NT2/D1 (cell line): ENCODE measurements at regions not wholly inside any gene's neighbourhood (a gene's known extent, or its start where the extent isn't known, plus 50 kb on each side); places are given as distances from the start of the nearest gene placed in this dataset.

Experiments
- DNase-seq: peaks from one replicate; pipeline ENCODE4 v3.0.0-alpha.2; 2011; ENCODE audit warnings: low read depth, low spot score
- H3K27me3 ChIP-seq: 2 replicates; pipeline ENCODE4 v1.6.0; 2011; ENCODE audit warnings: mild to moderate bottlenecking; ENCODE audit not compliant: insufficient read length, insufficient read depth
- H3K36me3 ChIP-seq: 2 replicates; pipeline ENCODE4 v1.6.1; 2011; ENCODE audit warnings: mild to moderate bottlenecking, low read length, mixed read lengths; ENCODE audit not compliant: insufficient read depth, insufficient read length
- H3K4me1 ChIP-seq: 2 replicates; pipeline ENCODE4 v1.5.1; 2011; ENCODE audit not compliant: insufficient read depth, insufficient read length
- H3K4me3 ChIP-seq: 2 replicates; pipeline ENCODE4 v1.5.1; 2011; ENCODE audit warnings: low read depth; ENCODE audit not compliant: insufficient read length
- H3K9ac ChIP-seq: 2 replicates; pipeline ENCODE4 v1.6.0; 2011; ENCODE audit warnings: low read depth; ENCODE audit not compliant: insufficient read length
- H3K9me3 ChIP-seq: 2 replicates; pipeline ENCODE4 v1.5.1; 2011; ENCODE audit warnings: mild to moderate bottlenecking, low read length; ENCODE audit not compliant: insufficient read depth
- SUZ12 ChIP-seq: IDR thresholded peaks from 2 replicates; pipeline ENCODE4 v1.6.1; 2011; ENCODE audit not compliant: insufficient read length, insufficient read depth; ENCODE audit errors: extremely low read depth
- YY1 ChIP-seq: IDR thresholded peaks from 2 replicates; pipeline ENCODE4 v1.6.1; 2011; ENCODE audit not compliant: insufficient read length, insufficient read depth
- ZNF274 ChIP-seq: IDR thresholded peaks from 2 replicates; pipeline ENCODE4 v1.6.1; 2011; ENCODE audit warnings: mild to moderate bottlenecking, low read depth, low read length

DNA sequence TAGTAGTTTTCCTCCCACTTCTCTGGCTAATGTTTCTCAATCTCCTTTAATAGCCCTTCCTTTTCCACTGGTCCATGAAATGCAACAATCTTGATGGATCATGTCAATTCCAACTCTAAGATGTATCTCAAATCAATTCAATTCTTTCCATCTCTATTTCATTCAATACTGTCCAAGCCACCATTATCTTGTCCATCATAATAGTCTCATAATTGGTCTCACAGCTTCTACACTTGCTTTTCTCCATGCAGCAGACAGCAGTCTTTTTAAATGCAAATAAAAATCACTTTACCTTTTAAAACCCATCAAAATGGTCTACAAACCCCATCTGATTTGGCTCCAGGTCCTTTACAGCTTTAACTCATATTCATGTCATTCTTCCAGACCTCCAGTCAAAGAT lies 226.6 kb downstream of the EPHA4 start:
- Histone ChIP-seq H3K4me1 (no peaks in the 10 kb centered on the region), H3K4me3 (no peak overlapping the region), H3K36me3 (no peaks in the 10 kb centered on the region), H3K9me3 (no peaks in the 10 kb centered on the region), H3K9ac (no peak overlapping the region), H3K27me3 (no peaks in the 10 kb centered on the region)
- DNase-seq = no peak
- TF ChIP-seq YY1 = no peak

DNA sequence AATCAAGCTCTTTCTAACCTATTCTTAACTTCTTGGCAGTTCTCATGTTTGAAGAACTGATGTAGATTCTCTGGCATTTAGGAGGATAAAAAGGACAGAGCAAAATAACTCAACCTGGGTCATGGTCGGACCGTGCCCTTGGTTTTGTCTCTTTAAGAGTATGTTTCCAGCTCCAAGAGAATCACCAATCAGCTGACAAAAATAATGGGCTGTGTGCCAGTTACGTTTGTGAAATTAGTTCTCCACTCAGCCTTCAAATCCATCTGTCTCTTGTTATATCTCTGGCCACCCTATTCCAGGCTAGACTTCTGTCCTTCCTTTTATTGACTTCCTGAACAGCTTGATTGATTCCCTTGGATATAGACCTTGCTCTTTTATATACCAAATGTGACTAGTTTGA lies 225.7 kb downstream of the EPHA4 start:
- TF ChIP-seq YY1 = no peak
- TF ChIP-seq SUZ12 = no peak
- TF ChIP-seq ZNF274 = no peak

DNA sequence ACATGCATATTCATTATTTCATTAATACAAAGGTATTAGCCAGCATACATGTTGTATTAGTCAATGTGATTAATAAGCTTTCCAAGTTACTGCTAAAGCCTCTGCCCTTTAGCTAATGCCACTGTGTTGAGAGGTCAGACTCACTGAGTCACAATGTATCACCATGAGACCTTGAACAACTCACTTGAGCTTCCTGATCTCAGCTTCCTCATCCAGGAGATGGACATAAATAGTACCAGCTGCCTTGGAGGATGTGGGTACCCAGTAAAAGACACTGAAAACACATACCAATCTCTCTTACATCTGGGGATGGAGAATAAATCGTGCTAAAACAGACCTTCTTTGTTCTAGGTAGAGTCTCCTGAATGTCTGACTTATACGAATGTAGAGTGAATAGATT lies 224.6 kb downstream of the EPHA4 start:
- Histone ChIP-seq H3K36me3 (no peaks in the 10 kb centered on the region), H3K27me3 (no peaks in the 10 kb centered on the region), H3K4me1 (no peaks in the 10 kb centered on the region), H3K4me3 (no peak overlapping the region), H3K9me3 (no peaks in the 10 kb centered on the region), H3K9ac (no peak overlapping the region)
- TF ChIP-seq YY1 (no peak), SUZ12 (no peak), ZNF274 (no peak)
- no peak for DNase-seq

More for the DNA sequence above, 225.7 kb downstream of the EPHA4 start:
- Histone ChIP-seq H3K9ac (no peak overlapping the region), H3K36me3 (no peaks in the 10 kb centered on the region), H3K9me3 (no peaks in the 10 kb centered on the region), H3K27me3 (no peaks in the 10 kb centered on the region), H3K4me3 (no peak overlapping the region), H3K4me1 (no peaks in the 10 kb centered on the region)
- no peak for DNase-seq

DNA sequence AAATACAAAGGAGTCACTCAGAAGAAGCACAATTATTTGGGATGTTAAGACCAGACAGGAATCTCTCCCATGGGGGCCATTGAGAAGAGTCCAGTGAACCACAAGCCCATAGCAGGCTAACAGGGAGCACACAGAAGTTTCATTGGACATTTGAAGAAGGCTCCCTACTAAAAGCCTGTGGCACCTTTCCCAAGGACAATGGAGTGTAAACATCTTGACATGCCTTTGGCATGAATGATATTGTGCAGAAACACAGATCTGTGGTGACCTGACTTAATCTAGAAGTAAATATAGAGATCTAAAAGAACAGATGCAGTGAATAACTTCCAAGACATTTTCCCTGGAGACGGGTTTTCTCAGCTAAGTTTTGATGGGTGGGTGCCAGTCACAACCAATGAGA lies 221.5 kb downstream of the EPHA4 start:
- no peak overlapping the region for H3K9ac ChIP-seq
- TF ChIP-seq SUZ12 = no peak
- no peak for TF ChIP-seq ZNF274
- no peak for TF ChIP-seq YY1
- no peaks in the 10 kb centered on the region for H3K9me3 ChIP-seq
- H3K4me3 ChIP-seq = no peak overlapping the region
- no peaks in the 10 kb centered on the region for H3K36me3 ChIP-seq
- no peaks in the 10 kb centered on the region for H3K4me1 ChIP-seq
- no peak for DNase-seq
- H3K27me3 ChIP-seq = no peaks in the 10 kb centered on the region

DNA sequence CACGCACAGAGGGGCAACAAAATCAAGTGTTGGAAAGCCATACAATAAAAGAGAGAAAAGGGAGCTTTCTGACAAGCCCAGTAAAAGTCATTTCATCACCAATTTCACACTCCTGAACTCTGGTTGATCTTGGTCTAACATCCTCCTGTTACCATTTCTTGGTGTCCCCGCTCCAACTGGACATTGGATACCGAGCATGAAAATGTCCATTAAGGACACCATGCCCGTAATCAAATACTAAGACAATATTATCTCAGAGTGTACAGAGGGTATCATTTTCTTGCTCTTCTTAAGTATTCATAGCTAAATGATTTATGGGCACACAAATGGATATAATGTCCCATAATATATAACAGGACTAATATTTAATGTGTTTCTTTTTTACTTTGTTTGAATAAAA lies 218.9 kb downstream of the EPHA4 start:
- Histone ChIP-seq H3K9ac (no peak overlapping the region), H3K4me3 (no peak overlapping the region), H3K9me3 (no peaks in the 10 kb centered on the region), H3K36me3 (no peaks in the 10 kb centered on the region), H3K4me1 (no peaks in the 10 kb centered on the region), H3K27me3 (no peaks in the 10 kb centered on the region)
- TF ChIP-seq SUZ12 (no peak), ZNF274 (no peak), YY1 (no peak)
- no peak for DNase-seq

DNA sequence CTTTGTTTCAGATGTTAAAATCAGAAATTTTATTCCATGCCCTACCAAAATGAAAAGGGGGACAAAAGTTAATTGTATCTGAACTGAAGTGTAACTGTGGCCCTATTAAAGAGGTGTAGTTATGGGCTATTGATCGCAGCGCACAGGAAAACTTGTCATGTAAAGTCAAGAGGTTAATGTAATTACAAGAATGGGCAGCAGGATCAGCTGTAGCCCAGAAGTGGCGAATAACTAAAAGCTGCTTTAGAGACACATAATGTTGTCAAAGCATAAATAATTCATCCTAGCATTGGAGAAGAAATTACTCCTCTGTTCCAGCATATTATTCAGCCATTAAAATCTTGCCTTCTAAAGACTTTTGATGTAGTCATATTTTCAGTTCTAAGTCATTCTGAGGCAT lies 211.8 kb downstream of the EPHA4 start:
- Histone ChIP-seq H3K4me3 (no peak overlapping the region), H3K4me1 (no peaks in the 10 kb centered on the region), H3K27me3 (no peaks in the 10 kb centered on the region), H3K9me3 (no peaks in the 10 kb centered on the region), H3K36me3 (no peaks in the 10 kb centered on the region), H3K9ac (no peak overlapping the region)
- DNase-seq = no peak
- no peak for TF ChIP-seq ZNF274
- TF ChIP-seq YY1 = no peak

DNA sequence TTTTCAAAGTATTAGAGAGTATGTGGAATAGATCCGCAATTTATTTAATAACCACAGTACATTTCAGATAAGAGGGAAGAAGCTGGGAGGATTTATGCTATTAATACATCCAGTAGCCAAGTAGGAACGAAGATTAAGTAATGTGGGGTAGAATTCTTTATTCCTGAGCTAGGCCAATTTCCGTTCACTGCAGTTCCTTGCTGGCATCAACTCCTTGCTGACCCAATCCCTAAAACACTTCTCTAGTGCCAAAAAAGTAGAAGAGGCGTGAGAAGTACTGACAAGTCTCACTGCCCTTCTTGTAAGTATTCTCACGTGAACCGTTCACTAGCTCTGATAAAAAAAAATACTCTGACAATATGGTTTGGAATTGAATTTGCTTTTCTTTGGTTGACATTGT lies 211.4 kb downstream of the EPHA4 start:
- Histone ChIP-seq H3K4me3 (no peak overlapping the region), H3K9ac (no peak overlapping the region), H3K36me3 (no peaks in the 10 kb centered on the region), H3K27me3 (no peaks in the 10 kb centered on the region), H3K9me3 (no peaks in the 10 kb centered on the region), H3K4me1 (no peaks in the 10 kb centered on the region)
- no peak for DNase-seq
- TF ChIP-seq YY1 (no peak), ZNF274 (no peak), SUZ12 (no peak)

DNA sequence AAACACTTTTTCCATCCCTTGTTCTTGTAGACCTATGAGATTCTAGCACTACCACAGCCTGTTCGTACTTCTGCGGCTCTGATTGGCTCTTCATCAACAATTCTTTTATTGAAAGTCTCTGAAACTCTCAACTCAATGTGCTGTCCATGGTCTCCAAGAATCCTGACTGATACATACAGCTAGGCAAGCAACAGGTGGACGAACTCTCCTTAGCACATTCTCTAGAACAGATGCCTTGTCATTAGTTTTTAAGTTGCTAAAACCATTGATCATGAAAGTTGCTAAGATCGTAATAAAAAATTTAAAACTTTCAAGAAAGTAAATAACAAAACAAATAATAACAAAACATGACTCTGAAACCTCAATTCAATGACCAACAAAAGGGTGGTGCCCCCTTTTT lies 210.5 kb downstream of the EPHA4 start:
- no peaks in the 10 kb centered on the region for H3K36me3 ChIP-seq
- no peaks in the 10 kb centered on the region for H3K9me3 ChIP-seq
- H3K4me3 ChIP-seq = no peak overlapping the region
- DNase-seq = no peak
- H3K27me3 ChIP-seq = no peaks in the 10 kb centered on the region
- TF ChIP-seq YY1 (no peak), SUZ12 (no peak), ZNF274 (no peak)
- no peaks in the 10 kb centered on the region for H3K4me1 ChIP-seq
- H3K9ac ChIP-seq = no peak overlapping the region
